B cell (primary cell): ENCODE measurements at regions not wholly inside any gene's neighbourhood (a gene's known extent, or its start where the extent isn't known, plus 50 kb on each side); places are given as distances from the start of the nearest gene placed in this dataset.

Experiments
- ATAC-seq: fragments of 200-7000 bp; cut with Tn5 transposase; one replicate; pipeline ENCODE4 v1.10.0; 2021; ENCODE audit warnings: low read depth, mild to moderate bottlenecking, moderate number of reproducible peaks, moderate library complexity
- CTCF ChIA-PET: fragments of 350-600 bp; sonication (Branson Sonifier 250); formaldehyde crosslinking; loops from one replicate; lab custom pipeline; 2021; ENCODE audit warnings: antibody characterized with exemption, inconsistent platforms; lab: Charles Lee
- POLR2A ChIA-PET: fragments of 350-600 bp; sonication (Branson Sonifier 250); formaldehyde crosslinking; loops from one replicate; lab custom pipeline; 2021; ENCODE audit warnings: antibody characterized with exemption; lab: Charles Lee
- DNase-seq: peaks from one replicate; pipeline ENCODE4 v3.0.0; 2013
- H2AFZ ChIP-seq: 2 replicates; pipeline ENCODE4 v1.6.1; 2012; ENCODE audit warnings: mild to moderate bottlenecking, low read depth, low read length; ENCODE audit not compliant: insufficient read depth, poor library complexity, severe bottlenecking
- H3K27ac ChIP-seq, 2 donors: 1 replicate in 1 of 2; 2 replicates in 1 of 2; pipeline ENCODE4 v1.5.1; 2012 to 2013; ENCODE audit warnings: low read length in 2 of 2, mild to moderate bottlenecking in 2 of 2, moderate library complexity in 1 of 2
- H3K27me3 ChIP-seq, 4 experiments: fragments of 200-600 bp in 1 of 4; sonication (generic) in 1 of 4; replicated peaks in 1 of 4; 1 replicate in 2 of 4; 2 replicates in 2 of 4; pipeline versions ENCODE4 v1.6.1 to v1.7.0; 2013 to 2016; ENCODE audit warnings: low read length in 3 of 4, mild to moderate bottlenecking in 2 of 4, mixed read lengths in 1 of 4, moderate library complexity in 1 of 4; ENCODE audit not compliant: insufficient read depth in 4 of 4, control insufficient read depth in 3 of 4; ENCODE audit errors: control extremely low read depth in 1 of 4
- H3K36me3 ChIP-seq, 2 experiments: replicated peaks in 1 of 2; 1 replicate in 1 of 2; 2 replicates in 1 of 2; pipeline versions ENCODE4 v1.6.1 to v1.7.1; 2013; ENCODE audit warnings: low read length in 1 of 2; ENCODE audit not compliant: insufficient read depth in 2 of 2, control insufficient read depth in 1 of 2; ENCODE audit errors: control extremely low read depth in 1 of 2, extremely low read depth in 1 of 2
- H3K4me1 ChIP-seq, 2 donors: fragments of 200-600 bp in 1 of 2; sonication (generic) in 1 of 2; 1 replicate in 1 of 2; 2 replicates in 1 of 2; pipeline versions ENCODE4 v1.5.1 to v1.6.1; 2013 to 2017; ENCODE audit warnings: low read length in 2 of 2; ENCODE audit not compliant: control insufficient read depth in 2 of 2, insufficient read depth in 2 of 2
- H3K4me2 ChIP-seq: replicated peaks from 2 replicates; pipeline ENCODE3; 2012; ENCODE audit warnings: mild to moderate bottlenecking, low read depth, low read length; ENCODE audit not compliant: poor library complexity, severe bottlenecking
- H3K4me3 ChIP-seq, 5 experiments: fragments of 200-600 bp in 1 of 5; sonication (generic) in 1 of 5; 1 replicate in 3 of 5; 2 replicates in 2 of 5; pipeline versions ENCODE4 v1.5.1 to v1.7.0; 2011 to 2016; ENCODE audit warnings: low read length in 4 of 5, mild to moderate bottlenecking in 4 of 5, low read depth in 2 of 5, control low read depth in 1 of 5, moderate library complexity in 1 of 5; ENCODE audit not compliant: insufficient read depth in 1 of 5; ENCODE audit errors: control extremely low read depth in 1 of 5, extremely low read depth in 1 of 5
- H3K79me2 ChIP-seq: fragments of 200-600 bp; sonication (generic); one replicate; pipeline ENCODE4 v1.6.0; 2016; ENCODE audit warnings: low read length; ENCODE audit not compliant: control insufficient read depth, insufficient read depth
- H3K9ac ChIP-seq: fragments of 200-600 bp; sonication (generic); 2 replicates; pipeline ENCODE4 v1.6.1; 2017; ENCODE audit warnings: mild to moderate bottlenecking, low read length, moderate library complexity
- H3K9me3 ChIP-seq, 3 donors: one replicate each; pipeline versions ENCODE4 v1.6.1 to v1.7.1; 2013; ENCODE audit warnings: low read length in 2 of 3; ENCODE audit not compliant: control insufficient read depth in 2 of 3, insufficient read depth in 1 of 3; ENCODE audit errors: control extremely low read depth in 1 of 3
- H4K20me1 ChIP-seq: 2 replicates; pipeline ENCODE4 v1.6.0; 2012; ENCODE audit warnings: mild to moderate bottlenecking, low read length; ENCODE audit not compliant: insufficient read depth, control insufficient read depth, poor library complexity, severe bottlenecking
- H3K27ac Mint-ChIP-seq: one replicate; pipeline ENCODE4 v1.8.0; 2021; ENCODE audit warnings: mixed read lengths
- H3K27me3 Mint-ChIP-seq: one replicate; pipeline ENCODE4 v1.8.0; 2021; ENCODE audit warnings: mixed read lengths
- H3K4me1 Mint-ChIP-seq: one replicate; pipeline ENCODE4 v1.8.0; 2021; ENCODE audit warnings: mixed read lengths
- H3K4me3 Mint-ChIP-seq: one replicate; pipeline ENCODE4 v1.8.0; 2021; ENCODE audit warnings: mixed read lengths
- H3K9me3 Mint-ChIP-seq: one replicate; pipeline ENCODE4 v1.8.0; 2022; ENCODE audit warnings: mixed read lengths; ENCODE audit not compliant: insufficient read depth
- EZH2 ChIP-seq: IDR thresholded peaks from 2 replicates; pipeline ENCODE4 v1.6.1; 2012; ENCODE audit warnings: borderline replicate concordance, low read depth, mild to moderate bottlenecking, moderate library complexity, low read length; ENCODE audit not compliant: insufficient read depth, poor library complexity, severe bottlenecking
- WGBS: methylation state at CpG from one replicate; pipeline ENCODE4 v1.1.5; 2013; ENCODE audit warnings: missing lambda C conversion rate; ENCODE audit not compliant: insufficient coverage; 5-methylcytosine and 5-hydroxymethylcytosine counted together
- intact Hi-C: fragments of 100-400 bp; cut with micrococcal nuclease; formaldehyde crosslinking; loops from one replicate; pipeline ENCODE4 v1.10.0; 2022
- TF ChIP-seq, protein P1 (sequence below): fragments of 200-600 bp; IDR thresholded peaks from one replicate; pipeline ENCODE4 v1.8.0; 2022; ENCODE audit warnings: antibody characterized with exemption, mild to moderate bottlenecking

DNA sequence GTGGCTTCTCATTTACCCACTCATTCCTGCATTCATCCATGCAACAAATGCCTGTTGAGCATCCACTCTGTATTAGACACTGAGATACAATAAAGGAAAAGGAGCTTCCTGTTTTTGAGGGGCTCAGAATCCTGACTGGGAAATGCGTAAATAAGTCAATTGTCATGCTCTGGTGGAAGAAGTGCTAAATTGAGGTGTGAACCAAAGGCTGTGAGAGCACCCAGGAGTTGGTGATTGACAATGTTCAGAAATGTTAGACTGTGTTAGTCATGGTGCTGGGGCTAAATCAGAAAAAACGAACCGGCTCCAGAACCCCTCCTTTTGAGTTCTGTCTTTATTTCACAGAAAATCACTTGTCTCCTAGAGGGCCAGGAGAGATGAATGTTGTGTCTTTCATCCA is 558.6 kb upstream of the SGCD start:
- no peak for TF ChIP-seq EZH2
- TF ChIP-seq, protein P1, sequence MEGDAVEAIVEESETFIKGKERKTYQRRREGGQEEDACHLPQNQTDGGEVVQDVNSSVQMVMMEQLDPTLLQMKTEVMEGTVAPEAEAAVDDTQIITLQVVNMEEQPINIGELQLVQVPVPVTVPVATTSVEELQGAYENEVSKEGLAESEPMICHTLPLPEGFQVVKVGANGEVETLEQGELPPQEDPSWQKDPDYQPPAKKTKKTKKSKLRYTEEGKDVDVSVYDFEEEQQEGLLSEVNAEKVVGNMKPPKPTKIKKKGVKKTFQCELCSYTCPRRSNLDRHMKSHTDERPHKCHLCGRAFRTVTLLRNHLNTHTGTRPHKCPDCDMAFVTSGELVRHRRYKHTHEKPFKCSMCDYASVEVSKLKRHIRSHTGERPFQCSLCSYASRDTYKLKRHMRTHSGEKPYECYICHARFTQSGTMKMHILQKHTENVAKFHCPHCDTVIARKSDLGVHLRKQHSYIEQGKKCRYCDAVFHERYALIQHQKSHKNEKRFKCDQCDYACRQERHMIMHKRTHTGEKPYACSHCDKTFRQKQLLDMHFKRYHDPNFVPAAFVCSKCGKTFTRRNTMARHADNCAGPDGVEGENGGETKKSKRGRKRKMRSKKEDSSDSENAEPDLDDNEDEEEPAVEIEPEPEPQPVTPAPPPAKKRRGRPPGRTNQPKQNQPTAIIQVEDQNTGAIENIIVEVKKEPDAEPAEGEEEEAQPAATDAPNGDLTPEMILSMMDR, result no peak
- Mint-ChIP-seq H3K4me3 (no peak overlapping the region), H3K9me3 (no peaks in the 10 kb centered on the region), H3K27ac (no peak overlapping the region), H3K27me3 (no peaks in the 10 kb centered on the region), H3K4me1 (no peaks in the 10 kb centered on the region)
- H3K9me3 ChIP-seq, result peaks cover 0 to 4% (median 0%) of the 10 kb centered on the region in 3 donors
- no peaks in the 10 kb centered on the region for H4K20me1 ChIP-seq
- no peaks in the 10 kb centered on the region for H3K36me3 ChIP-seq
- no peak overlapping the region for H2AFZ ChIP-seq
- H3K4me2 ChIP-seq, result no peak overlapping the region
- intact Hi-C loops, result no loop called here
- no peaks in the 10 kb centered on the region for H3K4me1 ChIP-seq
- H3K27me3 ChIP-seq, result no peaks in the 10 kb centered on the region
- no peak overlapping the region for H3K27ac ChIP-seq
- no peak overlapping the region for H3K9ac ChIP-seq
- CTCF ChIA-PET, result no interaction called here
- ATAC-seq (no peak), DNase-seq (no peak)
- no peak overlapping the region for H3K4me3 ChIP-seq
- H3K79me2 ChIP-seq, result no peaks in the 10 kb centered on the region
- POLR2A ChIA-PET, result no interaction called here
- WGBS, result 73% methylated on average over 1 of the region's 3 CpGs

DNA sequence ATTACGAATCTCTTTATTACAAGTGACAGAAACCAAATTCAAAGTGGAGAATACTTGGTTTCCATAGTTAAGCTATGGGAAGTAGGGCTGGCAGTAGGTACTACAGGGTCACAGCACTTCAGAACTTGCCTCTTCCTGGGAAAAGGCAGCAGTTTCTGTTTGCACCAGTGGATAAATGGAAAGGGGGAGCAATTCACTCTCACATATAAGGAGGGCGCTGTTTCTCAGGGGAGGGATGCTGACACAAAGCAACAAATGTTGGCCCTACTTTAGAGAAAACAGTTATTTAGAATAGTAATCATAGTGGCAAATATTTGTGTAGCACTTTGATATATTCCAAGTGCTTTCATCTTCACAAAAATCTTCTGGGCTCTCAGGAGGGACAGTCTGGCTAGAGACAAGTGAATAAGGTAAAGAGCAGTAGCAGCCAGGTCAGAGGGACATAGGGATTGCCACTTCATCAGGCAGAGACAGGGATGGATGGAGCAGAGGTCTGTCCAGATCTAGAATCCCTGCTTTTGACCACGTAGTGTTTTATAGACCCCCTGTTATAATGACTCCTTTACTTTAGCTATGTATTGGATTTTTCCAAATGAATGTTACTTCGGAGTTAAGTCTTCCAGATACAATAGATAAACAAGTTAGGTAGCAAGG is 554.8 kb upstream of the SGCD start:
- H3K27me3 Mint-ChIP-seq, result no peaks in the 10 kb centered on the region
- no peak for DNase-seq
- intact Hi-C loops, result no loop called here
- ChIA-PET CTCF (no interaction called here), POLR2A (no interaction called here)
- WGBS, result no CpG with 5 or more reads among the region's 4 CpGs
- Histone ChIP-seq H3K36me3 (no peaks in the 10 kb centered on the region), H3K4me1 (no peaks in the 10 kb centered on the region), H3K4me3 (no peak overlapping the region), H3K27ac (no peak overlapping the region), H4K20me1 (no peaks in the 10 kb centered on the region), H3K9ac (no peak overlapping the region), H3K79me2 (no peaks in the 10 kb centered on the region), H3K9me3 (no peaks in the 10 kb centered on the region), H3K4me2 (no peak overlapping the region), H2AFZ (no peak overlapping the region), H3K27me3 (no peaks in the 10 kb centered on the region)
- TF ChIP-seq, protein P1, result no peak
- TF ChIP-seq EZH2, result no peak
- no peak overlapping the region for H3K4me3 Mint-ChIP-seq
- H3K27ac Mint-ChIP-seq, result no peak overlapping the region
- ATAC-seq, result no peak
- peaks cover 2% of the 10 kb centered on the region for H3K9me3 Mint-ChIP-seq
- no peaks in the 10 kb centered on the region for H3K4me1 Mint-ChIP-seq
